Ureter (tissue), 1 donor: ENCODE measurements at regions not wholly inside any gene's neighbourhood (a gene's known extent, or its start where the extent isn't known, plus 50 kb on each side); places are given as distances from the start of the nearest gene placed in this dataset.
"Not testable (repeated sequence)": the region's sequence is repeated elsewhere in the genome, so short reads cannot be mapped to it uniquely, and the experiment has no call there.

Experiments
- DNase-seq: peaks from one replicate; pipeline ENCODE4 v3.0.0-alpha.2; 2020; ENCODE audit warnings: low spot score
- donor health status: DM: yes; HTN: yes; CAD: no.

- DNase-seq, result no peak
Observed at GRCh38 chr13:89486065-89486464, 1814.9 kb downstream of the SLITRK5 start.

GRCh38 chr13:89486709-89487108 lies 1815.5 kb downstream of the SLITRK5 start:
- no peak for DNase-seq

- DNase-seq, result no peak
Observed at GRCh38 chr13:89490661-89491060, 1819.5 kb downstream of the SLITRK5 start.

- no peak for DNase-seq
Observed at GRCh38 chr13:89496478-89496877, 1825.3 kb downstream of the SLITRK5 start.

GRCh38 chr13:89497658-89498057 lies 1826.5 kb downstream of the SLITRK5 start:
- DNase-seq, result no peak

GRCh38 chr13:89502286-89502685 lies 1831.1 kb downstream of the SLITRK5 start:
- DNase-seq, result no peak

GRCh38 chr13:89514534-89515312 lies 1832.8 kb upstream of the MIR17HG start:
- no peak for DNase-seq

- no peak for DNase-seq
Observed at GRCh38 chr13:89515948-89516347, 1831.5 kb upstream of the MIR17HG start.

- DNase-seq, result no peak
Observed at GRCh38 chr13:89518289-89519077, 1829.0 kb upstream of the MIR17HG start.

- no peak for DNase-seq
Observed at GRCh38 chr13:89520468-89520867, 1827.0 kb upstream of the MIR17HG start.

- DNase-seq, result not testable (repeated sequence)
Observed at GRCh38 chr13:89521672-89522071, 1825.8 kb upstream of the MIR17HG start.

- no peak for DNase-seq
Observed at GRCh38 chr13:89541091-89542030, 1806.1 kb upstream of the MIR17HG start.

- DNase-seq, result no peak
Observed at GRCh38 chr13:89550938-89551337, 1796.5 kb upstream of the MIR17HG start.

GRCh38 chr13:89554801-89555200 lies 1792.7 kb upstream of the MIR17HG start:
- no peak for DNase-seq

GRCh38 chr13:89565476-89566100 lies 1781.9 kb upstream of the MIR17HG start:
- DNase-seq, result no peak

GRCh38 chr13:89567025-89567424 lies 1780.5 kb upstream of the MIR17HG start:
- DNase-seq, result no peak

- DNase-seq, result no peak
Observed at GRCh38 chr13:89568276-89568675, 1779.2 kb upstream of the MIR17HG start.

- no peak for DNase-seq
Observed at GRCh38 chr13:89568746-89569145, 1778.7 kb upstream of the MIR17HG start.

- DNase-seq, result no peak
Observed at GRCh38 chr13:89571676-89572075, 1775.8 kb upstream of the MIR17HG start.

GRCh38 chr13:89574077-89574476 lies 1773.4 kb upstream of the MIR17HG start:
- no peak for DNase-seq

- no peak for DNase-seq
Observed at GRCh38 chr13:89577301-89577700, 1770.2 kb upstream of the MIR17HG start.
